Neural cell (in vitro differentiated cells): ENCODE measurements at regions not wholly inside any gene's neighbourhood (a gene's known extent, or its start where the extent isn't known, plus 50 kb on each side); places are given as distances from the start of the nearest gene placed in this dataset.
A peak's percentile ranks its signal among the peaks of the same experiment; 100 is the strongest.

Source experiments
- EP300 ChIP-seq: fragments of 450-650 bp; conservative IDR thresholded peaks from 2 replicates; pipeline ENCODE4 v1.6.1; 2014; ENCODE audit warnings: antibody characterized with exemption, mild to moderate bottlenecking, moderate library complexity; ENCODE audit not compliant: poor library complexity, severe bottlenecking
- EZH2 ChIP-seq: fragments of 200-600, 300-800 bp; shearing (Covaris generic), sonication (generic); IDR thresholded peaks from 2 replicates; pipeline ENCODE4 v1.6.1; 2014; ENCODE audit warnings: antibody characterized with exemption, low read length, borderline replicate concordance, mild to moderate bottlenecking; ENCODE audit not compliant: insufficient read depth, poor library complexity, severe bottlenecking
- MXI1 ChIP-seq: fragments of 450-650 bp; conservative IDR thresholded peaks from 2 replicates; pipeline ENCODE4 v1.6.1; 2014; ENCODE audit warnings: antibody characterized with exemption, mild to moderate bottlenecking; ENCODE audit not compliant: poor library complexity, severe bottlenecking
- RAD21 ChIP-seq: fragments of 450-650 bp; conservative IDR thresholded peaks from 2 replicates; pipeline ENCODE4 v1.6.1; 2014; ENCODE audit warnings: antibody characterized with exemption, mild to moderate bottlenecking, moderate library complexity
- TF ChIP-seq, protein P1 (sequence below): IDR thresholded peaks from 2 replicates; pipeline ENCODE4 v1.6.1; 2012; ENCODE audit warnings: borderline replicate concordance
- TF ChIP-seq, protein P2 (sequence below): fragments of 450-650 bp; IDR thresholded peaks from 2 replicates; pipeline ENCODE4 v1.5.1; 2014; ENCODE audit warnings: antibody characterized with exemption, mild to moderate bottlenecking, moderate library complexity; ENCODE audit not compliant: poor library complexity, severe bottlenecking

GRCh38 chr3:150286390-150287147 is 121.5 kb upstream of the TSC22D2 start:
- TF ChIP-seq, protein P1, sequence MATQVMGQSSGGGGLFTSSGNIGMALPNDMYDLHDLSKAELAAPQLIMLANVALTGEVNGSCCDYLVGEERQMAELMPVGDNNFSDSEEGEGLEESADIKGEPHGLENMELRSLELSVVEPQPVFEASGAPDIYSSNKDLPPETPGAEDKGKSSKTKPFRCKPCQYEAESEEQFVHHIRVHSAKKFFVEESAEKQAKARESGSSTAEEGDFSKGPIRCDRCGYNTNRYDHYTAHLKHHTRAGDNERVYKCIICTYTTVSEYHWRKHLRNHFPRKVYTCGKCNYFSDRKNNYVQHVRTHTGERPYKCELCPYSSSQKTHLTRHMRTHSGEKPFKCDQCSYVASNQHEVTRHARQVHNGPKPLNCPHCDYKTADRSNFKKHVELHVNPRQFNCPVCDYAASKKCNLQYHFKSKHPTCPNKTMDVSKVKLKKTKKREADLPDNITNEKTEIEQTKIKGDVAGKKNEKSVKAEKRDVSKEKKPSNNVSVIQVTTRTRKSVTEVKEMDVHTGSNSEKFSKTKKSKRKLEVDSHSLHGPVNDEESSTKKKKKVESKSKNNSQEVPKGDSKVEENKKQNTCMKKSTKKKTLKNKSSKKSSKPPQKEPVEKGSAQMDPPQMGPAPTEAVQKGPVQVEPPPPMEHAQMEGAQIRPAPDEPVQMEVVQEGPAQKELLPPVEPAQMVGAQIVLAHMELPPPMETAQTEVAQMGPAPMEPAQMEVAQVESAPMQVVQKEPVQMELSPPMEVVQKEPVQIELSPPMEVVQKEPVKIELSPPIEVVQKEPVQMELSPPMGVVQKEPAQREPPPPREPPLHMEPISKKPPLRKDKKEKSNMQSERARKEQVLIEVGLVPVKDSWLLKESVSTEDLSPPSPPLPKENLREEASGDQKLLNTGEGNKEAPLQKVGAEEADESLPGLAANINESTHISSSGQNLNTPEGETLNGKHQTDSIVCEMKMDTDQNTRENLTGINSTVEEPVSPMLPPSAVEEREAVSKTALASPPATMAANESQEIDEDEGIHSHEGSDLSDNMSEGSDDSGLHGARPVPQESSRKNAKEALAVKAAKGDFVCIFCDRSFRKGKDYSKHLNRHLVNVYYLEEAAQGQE: no peak
- no peak for TF ChIP-seq MXI1
- no peak for TF ChIP-seq EP300
- TF ChIP-seq EZH2: no peak
- TF ChIP-seq, protein P2, sequence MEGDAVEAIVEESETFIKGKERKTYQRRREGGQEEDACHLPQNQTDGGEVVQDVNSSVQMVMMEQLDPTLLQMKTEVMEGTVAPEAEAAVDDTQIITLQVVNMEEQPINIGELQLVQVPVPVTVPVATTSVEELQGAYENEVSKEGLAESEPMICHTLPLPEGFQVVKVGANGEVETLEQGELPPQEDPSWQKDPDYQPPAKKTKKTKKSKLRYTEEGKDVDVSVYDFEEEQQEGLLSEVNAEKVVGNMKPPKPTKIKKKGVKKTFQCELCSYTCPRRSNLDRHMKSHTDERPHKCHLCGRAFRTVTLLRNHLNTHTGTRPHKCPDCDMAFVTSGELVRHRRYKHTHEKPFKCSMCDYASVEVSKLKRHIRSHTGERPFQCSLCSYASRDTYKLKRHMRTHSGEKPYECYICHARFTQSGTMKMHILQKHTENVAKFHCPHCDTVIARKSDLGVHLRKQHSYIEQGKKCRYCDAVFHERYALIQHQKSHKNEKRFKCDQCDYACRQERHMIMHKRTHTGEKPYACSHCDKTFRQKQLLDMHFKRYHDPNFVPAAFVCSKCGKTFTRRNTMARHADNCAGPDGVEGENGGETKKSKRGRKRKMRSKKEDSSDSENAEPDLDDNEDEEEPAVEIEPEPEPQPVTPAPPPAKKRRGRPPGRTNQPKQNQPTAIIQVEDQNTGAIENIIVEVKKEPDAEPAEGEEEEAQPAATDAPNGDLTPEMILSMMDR: peak; percentile 46
- peak; percentile 27 for TF ChIP-seq RAD21
